Karpas-422 (cell line): ENCODE measurements at regions not wholly inside any gene's neighbourhood (a gene's known extent, or its start where the extent isn't known, plus 50 kb on each side); places are given as distances from the start of the nearest gene placed in this dataset.

ENCODE experiments used
- DNase-seq: peaks from one replicate; pipeline ENCODE4 v3.0.0-alpha.2; 2015
- H2AFZ ChIP-seq: fragments of 200-600 bp; sonication (generic); 2 replicates; pipeline ENCODE4 v1.6.1; 2014; ENCODE audit warnings: antibody characterized with exemption, low read length, mixed read lengths
- H3K27ac ChIP-seq: fragments of 200-600 bp; sonication (generic); 2 replicates; pipeline ENCODE4 v1.5.1; 2014; ENCODE audit warnings: mild to moderate bottlenecking, low read length, moderate library complexity
- H3K27me3 ChIP-seq: fragments of 200-600 bp; sonication (generic); 2 replicates; pipeline ENCODE4 v1.6.1; 2014; ENCODE audit warnings: low read length, mixed read lengths
- H3K36me3 ChIP-seq: fragments of 200-600 bp; sonication (generic); 2 replicates; pipeline ENCODE4 v1.6.1; 2014; ENCODE audit warnings: low read length, mixed read lengths; ENCODE audit not compliant: insufficient read depth
- H3K4me1 ChIP-seq: fragments of 200-600 bp; sonication (generic); 2 replicates; pipeline ENCODE4 v1.6.1; 2014; ENCODE audit warnings: mild to moderate bottlenecking, low read length, mixed read lengths
- H3K4me2 ChIP-seq: fragments of 200-600 bp; sonication (generic); 2 replicates; pipeline ENCODE4 v1.6.1; 2014; ENCODE audit warnings: low read length, low read depth, mild to moderate bottlenecking; ENCODE audit not compliant: poor library complexity, severe bottlenecking
- H3K4me3 ChIP-seq: fragments of 200-600 bp; sonication (generic); 2 replicates; pipeline ENCODE4 v1.5.1; 2014; ENCODE audit warnings: mild to moderate bottlenecking, antibody characterized with exemption, low read length, mixed read lengths
- H3K79me2 ChIP-seq: fragments of 200-600 bp; sonication (generic); 2 replicates; pipeline ENCODE4 v1.6.1; 2014; ENCODE audit warnings: mild to moderate bottlenecking, low read length, mixed read lengths
- H3K9ac ChIP-seq: fragments of 200-600 bp; sonication (generic); 2 replicates; pipeline ENCODE4 v1.6.0; 2014; ENCODE audit warnings: low read length
- H3K9me2 ChIP-seq: fragments of 200-600 bp; sonication (generic), shearing (Covaris generic); replicated peaks from 2 replicates; pipeline ENCODE4 v1.6.0; 2014; ENCODE audit warnings: mild to moderate bottlenecking, low read length, moderate library complexity; ENCODE audit not compliant: insufficient read depth
- H3K9me3 ChIP-seq: fragments of 300-700, 200-600 bp; sonication (generic); 2 replicates; pipeline ENCODE4 v1.6.1; 2014; ENCODE audit warnings: low read length, mixed read lengths
- H4K20me1 ChIP-seq: fragments of 200-600 bp; sonication (generic); 2 replicates; pipeline ENCODE4 v1.6.1; 2014; ENCODE audit warnings: mild to moderate bottlenecking, antibody characterized with exemption, low read length, low read depth; ENCODE audit not compliant: insufficient read depth

DNA sequence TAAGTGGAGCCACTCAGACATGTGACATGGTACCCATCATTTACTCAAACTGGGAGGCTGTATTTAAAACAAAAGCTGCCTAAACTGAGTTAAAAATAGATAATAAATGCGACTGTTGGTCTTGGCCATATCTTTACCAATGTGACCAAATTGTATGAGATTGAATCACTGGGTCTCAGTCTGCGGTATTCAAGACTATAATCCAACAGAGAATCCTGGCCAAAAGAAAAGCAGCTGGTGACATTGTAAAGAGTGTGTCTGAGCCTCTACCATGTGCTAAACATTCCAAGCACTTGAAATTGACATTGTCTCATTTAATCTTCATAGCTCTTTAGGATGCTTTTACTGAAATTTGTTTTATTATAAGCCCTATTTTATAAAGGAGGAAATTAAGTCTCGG is 282.6 kb downstream of the ZNF608 start:
- H3K27me3 ChIP-seq, result 0 out of 2 replicates have a peak, but pooled peaks cover 2% of the 10 kb centered on the region
- H4K20me1 ChIP-seq, result no peaks in the 10 kb centered on the region
- H3K4me2 ChIP-seq, result no peak overlapping the region
- DNase-seq, result no peak
- H3K9me2 ChIP-seq, result 0 out of 2 replicates have a peak, but pooled peaks cover 3% of the 10 kb centered on the region
- no peak overlapping the region for H3K9ac ChIP-seq
- no peaks in the 10 kb centered on the region for H3K9me3 ChIP-seq
- H3K27ac ChIP-seq, result no peak overlapping the region
- H3K79me2 ChIP-seq, result no peaks in the 10 kb centered on the region
- no peak overlapping the region for H2AFZ ChIP-seq
- H3K4me1 ChIP-seq, result no peaks in the 10 kb centered on the region
- no peaks in the 10 kb centered on the region for H3K36me3 ChIP-seq
- no peak overlapping the region for H3K4me3 ChIP-seq

DNA sequence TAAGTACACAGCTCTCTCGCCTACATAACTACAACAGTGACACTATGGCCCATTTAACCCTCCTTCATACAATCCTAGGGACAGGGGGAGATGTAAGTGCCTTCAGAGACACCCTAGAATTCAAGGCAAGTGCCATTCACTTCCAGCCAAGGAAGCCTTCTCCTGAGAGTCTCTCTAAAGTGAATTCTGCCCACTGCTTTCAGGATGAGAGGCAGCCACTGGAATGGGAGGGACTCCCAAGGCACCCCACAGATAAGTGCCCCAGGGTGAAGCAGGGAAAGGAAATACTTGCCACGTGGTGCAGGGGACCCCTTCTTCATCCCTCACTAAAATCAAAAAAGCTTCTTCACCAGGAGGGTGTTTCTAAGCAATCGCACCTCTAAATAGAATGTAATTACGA is 283.7 kb downstream of the ZNF608 start:
- H3K4me3 ChIP-seq, result no peak overlapping the region
- no peaks in the 10 kb centered on the region for H3K4me1 ChIP-seq
- 0 out of 2 replicates have a peak, but pooled peaks cover 3% of the 10 kb centered on the region for H3K9me2 ChIP-seq
- no peak overlapping the region for H3K27ac ChIP-seq
- H4K20me1 ChIP-seq, result no peaks in the 10 kb centered on the region
- H3K79me2 ChIP-seq, result no peaks in the 10 kb centered on the region
- no peak overlapping the region for H3K4me2 ChIP-seq
- H2AFZ ChIP-seq, result no peak overlapping the region
- H3K36me3 ChIP-seq, result no peaks in the 10 kb centered on the region
- 0 out of 2 replicates have a peak, but pooled peaks cover 2% of the 10 kb centered on the region for H3K27me3 ChIP-seq
- no peak overlapping the region for H3K9ac ChIP-seq
- no peak for DNase-seq
- H3K9me3 ChIP-seq, result no peaks in the 10 kb centered on the region

DNA sequence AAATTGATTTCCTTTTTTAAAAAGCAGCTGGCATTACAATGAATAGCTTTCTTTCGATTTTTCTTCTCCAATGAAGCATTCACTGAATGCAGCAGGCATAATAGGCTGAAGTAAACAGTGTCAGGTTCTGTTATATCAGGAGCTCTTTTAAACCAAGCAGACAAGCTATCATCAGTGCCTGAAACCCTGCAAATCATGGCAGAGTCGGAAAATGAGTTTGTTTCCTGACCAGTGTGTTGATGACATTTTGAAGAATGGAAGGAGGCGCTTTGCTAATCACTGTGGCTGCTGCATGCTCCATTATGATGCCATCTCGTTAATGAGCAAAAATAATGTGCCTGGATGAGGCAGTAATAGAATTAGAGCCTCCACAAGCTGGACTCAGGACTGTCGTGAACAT is 284.5 kb downstream of the ZNF608 start:
- Histone ChIP-seq H3K4me2 (no peak overlapping the region), H3K27me3 (no peaks in the 10 kb centered on the region), H3K9me3 (no peaks in the 10 kb centered on the region), H3K79me2 (no peaks in the 10 kb centered on the region), H3K4me1 (no peaks in the 10 kb centered on the region), H2AFZ (no peak overlapping the region), H3K9ac (no peak overlapping the region), H3K9me2 (0 out of 2 replicates have a peak, but pooled peaks cover 3% of the 10 kb centered on the region), H3K27ac (no peak overlapping the region), H3K4me3 (no peak overlapping the region), H3K36me3 (no peaks in the 10 kb centered on the region), H4K20me1 (no peaks in the 10 kb centered on the region)
- no peak for DNase-seq

- DNase-seq, result no peak
- Histone ChIP-seq H3K36me3 (no peaks in the 10 kb centered on the region), H3K4me1 (no peaks in the 10 kb centered on the region), H3K4me2 (no peak overlapping the region), H4K20me1 (no peaks in the 10 kb centered on the region), H3K9ac (no peak overlapping the region), H2AFZ (no peak overlapping the region), H3K27ac (no peak overlapping the region), H3K4me3 (no peak overlapping the region), H3K27me3 (no peaks in the 10 kb centered on the region), H3K9me3 (no peaks in the 10 kb centered on the region), H3K9me2 (0 out of 2 replicates have a peak, but pooled peaks cover 3% of the 10 kb centered on the region), H3K79me2 (no peaks in the 10 kb centered on the region)
Measured at GRCh38 chr5:124461157-124461556, 285.3 kb downstream of the ZNF608 start.

- H3K79me2 ChIP-seq, result no peaks in the 10 kb centered on the region
- H3K27ac ChIP-seq, result no peak overlapping the region
- no peak overlapping the region for H3K4me3 ChIP-seq
- H4K20me1 ChIP-seq, result no peaks in the 10 kb centered on the region
- no peaks in the 10 kb centered on the region for H3K36me3 ChIP-seq
- H3K27me3 ChIP-seq, result no peaks in the 10 kb centered on the region
- no peak overlapping the region for H3K4me2 ChIP-seq
- no peak overlapping the region for H3K9ac ChIP-seq
- H3K4me1 ChIP-seq, result no peaks in the 10 kb centered on the region
- no peaks in the 10 kb centered on the region for H3K9me3 ChIP-seq
- H3K9me2 ChIP-seq, result 0 out of 2 replicates have a peak, but pooled peaks cover 3% of the 10 kb centered on the region
- DNase-seq, result no peak
- no peak overlapping the region for H2AFZ ChIP-seq
Measured at GRCh38 chr5:124460642-124461041, 285.8 kb downstream of the ZNF608 start.

DNA sequence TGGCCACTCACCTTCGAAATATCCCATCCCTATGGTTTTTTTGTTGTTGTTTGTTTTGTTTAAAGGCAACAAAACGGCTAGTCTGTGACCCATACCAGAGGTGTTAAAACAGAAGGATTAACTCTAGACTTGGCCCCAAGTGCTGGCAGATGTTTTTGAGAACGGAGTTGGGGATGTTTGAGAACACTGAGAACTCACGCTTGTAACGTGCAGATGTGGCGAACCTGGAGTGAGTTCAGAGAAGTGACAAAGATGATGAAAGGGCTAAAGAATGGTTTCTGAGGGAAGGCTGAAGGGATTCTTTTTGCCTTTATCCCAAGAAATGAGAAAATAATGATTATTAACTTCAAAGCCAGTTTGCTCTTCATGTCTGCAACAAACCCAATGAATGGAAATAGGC is 286.5 kb downstream of the ZNF608 start:
- Histone ChIP-seq H3K9me2 (0 out of 2 replicates have a peak, but pooled peaks cover 2% of the 10 kb centered on the region), H3K9me3 (no peaks in the 10 kb centered on the region), H3K27me3 (no peaks in the 10 kb centered on the region), H4K20me1 (no peaks in the 10 kb centered on the region), H3K79me2 (no peaks in the 10 kb centered on the region), H3K4me1 (no peaks in the 10 kb centered on the region), H3K27ac (no peak overlapping the region), H3K9ac (no peak overlapping the region), H3K4me2 (no peak overlapping the region), H3K4me3 (no peak overlapping the region), H2AFZ (no peak overlapping the region), H3K36me3 (no peaks in the 10 kb centered on the region)
- no peak for DNase-seq

DNA sequence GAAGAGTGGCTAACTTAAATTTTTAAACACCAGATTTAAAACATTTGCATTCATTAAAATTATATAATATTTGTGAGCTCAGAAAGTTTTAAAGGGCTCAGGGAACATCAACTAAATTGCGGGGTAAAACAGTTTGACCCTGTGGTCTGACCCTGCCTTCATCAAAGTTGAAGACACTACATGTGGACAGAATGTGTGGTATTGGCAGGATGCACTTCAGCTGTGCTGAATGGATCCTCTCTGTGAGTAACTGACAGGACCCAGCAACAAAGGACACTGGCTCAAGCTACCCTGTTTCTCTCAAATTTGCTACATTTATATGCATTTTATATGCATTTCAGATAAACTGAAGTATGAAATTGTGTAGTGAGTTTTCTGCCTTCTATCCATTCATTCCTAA is 288.5 kb downstream of the ZNF608 start:
- Histone ChIP-seq H2AFZ (no peak overlapping the region), H3K9ac (no peak overlapping the region), H3K79me2 (no peaks in the 10 kb centered on the region), H3K27ac (no peak overlapping the region), H3K27me3 (no peaks in the 10 kb centered on the region), H3K9me3 (no peaks in the 10 kb centered on the region), H3K4me1 (peaks cover 20% of the 10 kb centered on the region), H3K36me3 (no peaks in the 10 kb centered on the region), H3K9me2 (no peaks in the 10 kb centered on the region), H3K4me2 (no peak overlapping the region), H4K20me1 (no peaks in the 10 kb centered on the region), H3K4me3 (no peak overlapping the region)
- no peak for DNase-seq

GRCh38 chr5:124457101-124457500 is 289.3 kb downstream of the ZNF608 start:
- Histone ChIP-seq H3K9ac (no peak overlapping the region), H3K9me2 (no peaks in the 10 kb centered on the region), H4K20me1 (no peaks in the 10 kb centered on the region), H3K4me3 (no peak overlapping the region), H3K4me2 (no peak overlapping the region), H3K27ac (no peak overlapping the region), H3K4me1 (peaks cover 20% of the 10 kb centered on the region), H3K9me3 (no peaks in the 10 kb centered on the region), H2AFZ (no peak overlapping the region), H3K36me3 (no peaks in the 10 kb centered on the region), H3K27me3 (no peaks in the 10 kb centered on the region), H3K79me2 (no peaks in the 10 kb centered on the region)
- DNase-seq, result no peak

DNA sequence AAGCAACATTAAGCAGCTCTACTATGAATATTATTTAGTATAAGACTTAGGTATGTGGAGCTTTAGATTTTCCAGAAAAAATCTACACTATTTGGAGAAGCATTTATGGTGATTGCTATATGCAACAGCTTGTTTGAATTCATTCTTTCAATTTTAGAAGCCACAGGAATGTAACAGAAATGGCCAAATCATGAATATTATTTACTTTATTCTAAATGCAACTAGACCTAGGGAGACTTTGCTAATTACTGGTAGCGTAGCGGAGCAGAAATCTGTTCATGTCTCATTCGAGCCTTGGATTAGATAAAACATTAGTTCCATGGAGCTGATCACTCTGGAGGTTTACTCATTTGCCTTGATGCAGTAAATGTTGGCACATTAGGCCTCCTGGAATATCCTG is 290.2 kb downstream of the ZNF608 start:
- Histone ChIP-seq H3K9ac (no peak overlapping the region), H3K9me3 (no peaks in the 10 kb centered on the region), H3K36me3 (no peaks in the 10 kb centered on the region), H4K20me1 (no peaks in the 10 kb centered on the region), H3K4me3 (no peak overlapping the region), H3K4me2 (no peak overlapping the region), H3K27me3 (no peaks in the 10 kb centered on the region), H3K4me1 (peaks cover 20% of the 10 kb centered on the region), H3K9me2 (no peaks in the 10 kb centered on the region), H3K27ac (no peak overlapping the region), H2AFZ (no peak overlapping the region), H3K79me2 (no peaks in the 10 kb centered on the region)
- no peak for DNase-seq
